Nucleus accumbens (tissue), 56 donors: ENCODE measurements at regions not wholly inside any gene's neighbourhood (a gene's known extent, or its start where the extent isn't known, plus 50 kb on each side); places are given as distances from the start of the nearest gene placed in this dataset.
"Not testable (repeated sequence)": the region's sequence is repeated elsewhere in the genome, so short reads cannot be mapped to it uniquely, and the experiment has no call there.

Experiments
- DNase-seq, 56 donors: peaks; one replicate each; lab custom pipeline; 2025; lab: John Stamatoyannopoulos, UW

GRCh38 chr17:62206550-62206949 is 141.5 kb upstream of the MED13 start:
- DNase-seq: no peak

- DNase-seq: not testable (repeated sequence)
Measured at GRCh38 chr17:62197156-62197555, 132.1 kb upstream of the MED13 start.

GRCh38 chr17:62196587-62196986 is 131.5 kb upstream of the MED13 start:
- DNase-seq: not testable (repeated sequence)

- DNase-seq: no peak
Measured at GRCh38 chr17:62194401-62194800, 129.3 kb upstream of the MED13 start.

GRCh38 chr17:62193249-62193648 is 128.2 kb upstream of the MED13 start:
- DNase-seq: no peak

GRCh38 chr17:62191390-62192361 is 126.6 kb upstream of the MED13 start:
- DNase-seq: no peak

GRCh38 chr17:62189377-62189776 is 124.3 kb upstream of the MED13 start:
- DNase-seq: no peak

GRCh38 chr17:62188713-62189112 is 123.6 kb upstream of the MED13 start:
- DNase-seq: no peak

GRCh38 chr17:62187681-62188080 is 122.6 kb upstream of the MED13 start:
- no peak for DNase-seq

- DNase-seq: no peak
Measured at GRCh38 chr17:62186841-62187240, 121.8 kb upstream of the MED13 start.

- no peak for DNase-seq
Measured at GRCh38 chr17:62180772-62181171, 115.7 kb upstream of the MED13 start.

GRCh38 chr17:62179525-62180161 is 114.6 kb upstream of the MED13 start:
- no peak for DNase-seq

- DNase-seq: no peak
Measured at GRCh38 chr17:62178579-62178978, 113.5 kb upstream of the MED13 start.

- DNase-seq: no peak
Measured at GRCh38 chr17:62172492-62173291, 107.6 kb upstream of the MED13 start.

GRCh38 chr17:62167076-62167475 is 102.0 kb upstream of the MED13 start:
- DNase-seq: no peak

- no peak for DNase-seq
Measured at GRCh38 chr17:62164747-62165722, 100.0 kb upstream of the MED13 start.

GRCh38 chr17:62163847-62164246 is 98.8 kb upstream of the MED13 start:
- DNase-seq: no peak

GRCh38 chr17:62162898-62163297 is 97.8 kb upstream of the MED13 start:
- no peak for DNase-seq

- DNase-seq: no peak
Measured at GRCh38 chr17:62161405-62162148, 96.5 kb upstream of the MED13 start.
